ENCODE measurements at regions not wholly inside any gene's neighbourhood (a gene's known extent, or its start where the extent isn't known, plus 50 kb on each side); places are given as distances from the start of the nearest gene placed in this dataset.
"Not testable (repeated sequence)": the region's sequence is repeated elsewhere in the genome, so short reads cannot be mapped to it uniquely, and the experiment has no call there.

DNA sequence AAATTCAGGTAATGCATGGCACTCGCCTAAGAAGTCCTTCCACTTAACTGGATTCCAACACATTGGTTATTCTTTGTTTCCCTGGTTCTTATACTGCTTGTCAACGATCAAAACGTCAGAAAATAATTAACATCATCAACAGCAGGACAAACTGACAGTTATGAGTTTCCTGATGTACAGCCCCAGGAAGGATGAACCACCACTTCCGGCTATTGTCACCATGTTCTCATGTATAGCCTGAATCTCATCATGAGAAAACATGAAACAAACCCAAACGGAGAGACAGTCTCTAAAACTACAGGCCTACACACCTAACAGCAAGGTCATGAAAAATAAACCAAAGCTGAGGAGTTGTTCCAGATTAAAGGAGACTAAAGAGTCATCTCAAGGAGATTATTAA is 60.5 kb upstream of the FBXO28 start:
- DNase-seq = no peak
- TF ChIP-seq, protein P1, sequence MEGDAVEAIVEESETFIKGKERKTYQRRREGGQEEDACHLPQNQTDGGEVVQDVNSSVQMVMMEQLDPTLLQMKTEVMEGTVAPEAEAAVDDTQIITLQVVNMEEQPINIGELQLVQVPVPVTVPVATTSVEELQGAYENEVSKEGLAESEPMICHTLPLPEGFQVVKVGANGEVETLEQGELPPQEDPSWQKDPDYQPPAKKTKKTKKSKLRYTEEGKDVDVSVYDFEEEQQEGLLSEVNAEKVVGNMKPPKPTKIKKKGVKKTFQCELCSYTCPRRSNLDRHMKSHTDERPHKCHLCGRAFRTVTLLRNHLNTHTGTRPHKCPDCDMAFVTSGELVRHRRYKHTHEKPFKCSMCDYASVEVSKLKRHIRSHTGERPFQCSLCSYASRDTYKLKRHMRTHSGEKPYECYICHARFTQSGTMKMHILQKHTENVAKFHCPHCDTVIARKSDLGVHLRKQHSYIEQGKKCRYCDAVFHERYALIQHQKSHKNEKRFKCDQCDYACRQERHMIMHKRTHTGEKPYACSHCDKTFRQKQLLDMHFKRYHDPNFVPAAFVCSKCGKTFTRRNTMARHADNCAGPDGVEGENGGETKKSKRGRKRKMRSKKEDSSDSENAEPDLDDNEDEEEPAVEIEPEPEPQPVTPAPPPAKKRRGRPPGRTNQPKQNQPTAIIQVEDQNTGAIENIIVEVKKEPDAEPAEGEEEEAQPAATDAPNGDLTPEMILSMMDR (IDR thresholded peaks at IDR 0.05; ENCODE audit: low read depth, low read length) = no peak

GRCh38 chr1:224052772-224053171 is 61.1 kb upstream of the FBXO28 start:
- TF ChIP-seq, protein P1 (IDR thresholded peaks at IDR 0.05; ENCODE audit: low read depth, low read length) = no peak
- no peak for DNase-seq
- no peak overlapping the region for H3K27ac ChIP-seq

More for the DNA sequence above, 60.5 kb upstream of the FBXO28 start:
- Histone ChIP-seq H3K27me3 (ENCODE audit: insufficient read depth, low read depth, severe bottlenecking) (no peaks in the 10 kb centered on the region), H3K9me3 (ENCODE audit: severe bottlenecking) (no peaks in the 10 kb centered on the region), H3K27ac (no peak overlapping the region), H3K4me3 (ENCODE audit: low read depth, low read length) (no peak overlapping the region), H3K36me3 (no peaks in the 10 kb centered on the region)

DNA sequence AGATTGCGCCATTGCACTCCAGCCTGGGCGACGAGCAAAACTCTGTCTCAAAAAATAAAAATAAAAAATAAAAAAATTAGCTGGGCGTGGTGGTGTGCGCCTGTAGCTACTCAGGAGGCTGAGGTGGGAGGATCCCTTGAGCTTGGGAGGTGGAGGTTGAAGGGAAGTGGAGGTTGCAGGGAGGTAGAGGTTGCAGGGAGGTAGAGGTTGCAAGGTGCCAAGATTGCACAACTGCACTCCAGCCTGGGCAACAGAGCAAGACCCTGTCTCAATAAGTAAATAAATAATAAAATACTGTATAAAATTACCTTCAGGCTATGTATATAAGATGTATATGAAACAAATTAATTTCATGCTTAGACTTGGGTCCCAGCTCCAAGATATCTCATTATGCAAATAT is 62.1 kb upstream of the FBXO28 start:
- H3K36me3 ChIP-seq; H3K4me3 ChIP-seq (ENCODE audit: low read depth, low read length); DNase-seq; H3K27ac ChIP-seq; H3K27me3 ChIP-seq (ENCODE audit: insufficient read depth, low read depth, severe bottlenecking); H3K9me3 ChIP-seq (ENCODE audit: severe bottlenecking): not testable (repeated sequence)

More at GRCh38 chr1:224052772-224053171, 61.1 kb upstream of the FBXO28 start:
- H3K9me3 ChIP-seq (ENCODE audit: severe bottlenecking) = no peaks in the 10 kb centered on the region
- no peaks in the 10 kb centered on the region for H3K27me3 ChIP-seq (ENCODE audit: insufficient read depth, low read depth, severe bottlenecking)
- H3K4me3 ChIP-seq (ENCODE audit: low read depth, low read length) = no peak overlapping the region
- no peaks in the 10 kb centered on the region for H3K36me3 ChIP-seq

GRCh38 chr1:224051086-224051406 is 62.9 kb upstream of the FBXO28 start:
- Histone ChIP-seq H3K27ac (no peak overlapping the region), H3K27me3 (ENCODE audit: insufficient read depth, low read depth, severe bottlenecking) (no peaks in the 10 kb centered on the region), H3K36me3 (no peaks in the 10 kb centered on the region), H3K4me3 (ENCODE audit: low read depth, low read length) (no peak overlapping the region), H3K9me3 (ENCODE audit: severe bottlenecking) (no peaks in the 10 kb centered on the region)
- no peak for DNase-seq
- TF ChIP-seq, protein P1 (IDR thresholded peaks at IDR 0.05; ENCODE audit: low read depth, low read length) = no peak

- TF ChIP-seq, protein P1 (IDR thresholded peaks at IDR 0.05; ENCODE audit: low read depth, low read length) = no peak
- H3K27ac ChIP-seq = no peak overlapping the region
- no peak for DNase-seq
- H3K9me3 ChIP-seq (ENCODE audit: severe bottlenecking) = no peaks in the 10 kb centered on the region
- no peaks in the 10 kb centered on the region for H3K36me3 ChIP-seq
- H3K27me3 ChIP-seq (ENCODE audit: insufficient read depth, low read depth, severe bottlenecking) = no peaks in the 10 kb centered on the region
- H3K4me3 ChIP-seq (ENCODE audit: low read depth, low read length) = no peak overlapping the region
Measured at GRCh38 chr1:224047538-224047937, 66.4 kb upstream of the FBXO28 start.

DNA sequence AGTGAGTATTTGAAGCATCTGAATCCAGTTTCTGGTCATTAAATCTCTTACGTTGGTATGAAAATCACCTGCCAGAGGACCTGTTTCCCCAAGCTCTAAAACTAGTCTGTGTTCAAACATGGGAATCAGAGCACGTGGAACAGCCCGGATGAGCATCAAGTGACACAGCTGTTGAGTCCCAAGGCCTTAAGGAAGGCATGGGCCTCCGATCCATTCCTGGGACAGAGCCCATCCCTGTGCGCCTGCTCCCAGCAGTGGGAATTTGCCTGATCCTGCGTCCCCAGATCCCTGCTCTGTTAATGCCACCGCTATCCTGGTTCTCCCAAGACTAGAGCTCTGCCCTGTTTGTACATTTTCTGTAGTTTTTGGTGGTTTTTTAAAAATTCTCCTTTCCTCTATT is 68.4 kb upstream of the FBXO28 start:
- TF ChIP-seq, protein P1 (IDR thresholded peaks at IDR 0.05; ENCODE audit: low read depth, low read length) = no peak
- Histone ChIP-seq H3K27ac (no peak overlapping the region), H3K27me3 (ENCODE audit: insufficient read depth, low read depth, severe bottlenecking) (no peaks in the 10 kb centered on the region), H3K4me3 (ENCODE audit: low read depth, low read length) (no peak overlapping the region), H3K9me3 (ENCODE audit: severe bottlenecking) (no peaks in the 10 kb centered on the region), H3K36me3 (no peaks in the 10 kb centered on the region)
- no peak for DNase-seq
